ENCODE measurements at regions not wholly inside any gene's neighbourhood (a gene's known extent, or its start where the extent isn't known, plus 50 kb on each side); places are given as distances from the start of the nearest gene placed in this dataset.
"Not testable (repeated sequence)": the region's sequence is repeated elsewhere in the genome, so short reads cannot be mapped to it uniquely, and the experiment has no call there.

DNA sequence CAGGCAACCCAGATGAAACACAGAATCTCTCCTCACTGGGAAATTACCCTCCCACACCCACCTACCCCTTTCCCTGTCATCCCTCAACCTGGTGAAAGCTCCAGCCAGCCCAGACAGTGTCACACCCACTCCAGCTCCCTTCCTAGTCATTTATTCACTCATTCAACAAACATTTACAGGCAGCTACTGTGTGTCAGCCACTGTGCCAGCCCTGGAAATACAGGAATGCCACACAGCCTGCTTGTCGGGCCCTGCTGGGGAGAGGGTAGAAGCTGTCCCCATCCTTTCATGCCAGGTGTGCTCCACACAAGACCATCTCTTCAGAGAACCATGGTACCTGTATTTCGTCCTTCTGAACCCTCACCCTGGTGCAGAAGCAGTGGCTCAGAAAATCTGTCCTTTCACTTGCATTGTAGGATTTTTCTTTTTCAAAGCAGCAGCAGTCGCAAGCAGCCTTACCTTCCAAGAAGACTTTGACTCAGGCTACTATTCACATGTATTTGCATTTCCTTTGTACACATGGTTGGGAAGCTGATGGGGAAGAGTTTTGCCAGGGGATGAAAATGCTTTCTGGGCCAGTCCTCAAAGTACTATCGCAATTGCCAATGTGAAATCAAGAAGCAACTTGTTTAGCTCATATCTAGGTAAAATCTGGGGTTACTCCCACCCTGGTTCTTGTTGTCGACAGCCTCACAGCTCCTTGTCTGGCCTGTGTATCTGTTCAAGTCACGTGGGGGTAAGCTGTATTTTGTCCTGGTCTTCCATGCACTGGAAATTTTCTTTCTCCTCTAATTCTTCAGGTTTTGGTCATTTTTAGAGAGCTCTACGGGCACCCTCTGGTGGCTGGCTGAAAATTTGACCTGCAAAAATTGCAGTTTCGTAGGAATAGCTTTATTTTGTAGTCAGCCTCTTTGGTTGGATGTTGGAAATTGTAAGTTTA lies 147.4 kb upstream of the EGLN3 start:
- peak; percentile 41 for DNase-seq (ENCODE audit: low read depth)

DNA sequence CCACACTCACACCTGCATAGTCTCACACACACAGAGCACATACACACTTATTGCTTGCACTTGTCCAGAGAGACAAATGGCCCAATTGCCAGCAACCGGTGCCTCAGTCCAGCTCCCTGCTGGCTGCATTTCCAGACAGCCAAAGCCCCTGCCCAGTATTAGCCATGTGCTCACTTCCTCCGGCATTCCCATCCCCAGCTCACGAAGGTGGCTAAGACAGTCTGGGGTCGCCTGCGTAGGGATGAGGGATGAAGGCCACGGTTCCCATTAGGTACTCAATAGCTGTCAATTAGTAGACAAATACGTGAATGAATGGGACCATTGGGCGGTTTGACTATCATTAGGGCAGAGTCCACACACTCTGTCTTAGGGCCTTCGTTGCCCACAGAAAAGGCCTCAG lies 146.8 kb upstream of the EGLN3 start:
- no peak for DNase-seq (ENCODE audit: low read depth)

DNA sequence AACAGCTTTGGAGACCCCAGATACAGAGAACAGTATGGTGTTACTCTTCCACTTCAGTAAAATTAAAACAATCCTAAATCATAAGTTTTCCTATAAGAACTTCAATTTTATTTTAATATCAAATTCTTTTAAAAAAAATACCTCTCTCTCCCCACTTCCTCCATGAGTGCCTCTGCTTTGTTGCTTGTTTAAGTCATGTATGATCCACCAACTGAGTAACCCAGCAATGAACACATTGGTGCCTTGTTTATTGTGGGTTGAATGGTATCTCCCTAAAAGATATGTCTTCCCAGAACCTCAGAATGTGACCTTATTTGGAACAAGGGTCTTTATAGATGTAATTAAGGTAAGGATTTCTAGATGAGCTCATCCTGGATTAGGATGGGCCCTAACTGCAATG lies 143.5 kb upstream of the EGLN3 start:
- no peak for DNase-seq (ENCODE audit: low read depth)

DNA sequence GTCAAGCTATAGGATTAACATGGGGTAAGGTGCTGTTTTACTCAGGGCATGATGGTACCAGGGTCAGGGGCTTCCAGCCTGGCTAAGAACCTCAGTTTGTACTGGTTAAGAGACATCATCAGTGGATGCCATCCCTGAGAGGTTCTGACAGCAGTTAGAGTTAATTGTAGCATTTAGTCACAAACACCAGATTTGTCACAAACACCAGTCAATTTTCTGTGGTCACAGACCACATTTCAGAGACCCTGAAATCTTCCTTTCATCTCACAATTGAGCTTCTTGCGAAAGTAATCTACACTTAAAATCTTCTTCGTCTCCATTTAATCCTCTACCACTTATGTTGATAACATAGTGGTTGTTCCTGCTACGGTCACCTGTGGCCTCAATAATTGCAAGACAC lies 143.0 kb upstream of the EGLN3 start:
- DNase-seq (ENCODE audit: low read depth), result no peak

DNA sequence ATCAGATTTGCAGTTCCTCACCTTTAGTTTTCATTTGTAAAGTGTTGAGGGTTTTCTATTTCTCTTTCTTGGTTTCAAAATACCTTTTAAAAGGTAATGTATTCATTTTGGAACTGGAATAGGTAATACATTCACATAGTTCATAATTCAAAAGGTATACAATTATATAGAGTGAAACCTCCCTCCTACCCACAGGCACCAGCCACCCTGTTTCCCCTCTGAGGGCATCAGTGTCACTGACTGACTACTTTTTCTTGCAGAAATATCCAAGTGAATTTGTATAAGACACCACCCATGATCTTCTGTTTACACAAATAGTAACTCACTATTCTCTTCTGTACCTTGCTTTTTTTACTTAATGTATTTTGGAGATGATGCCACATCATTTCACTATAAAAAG lies 139.6 kb upstream of the EGLN3 start:
- DNase-seq (ENCODE audit: low read depth), result no peak

DNA sequence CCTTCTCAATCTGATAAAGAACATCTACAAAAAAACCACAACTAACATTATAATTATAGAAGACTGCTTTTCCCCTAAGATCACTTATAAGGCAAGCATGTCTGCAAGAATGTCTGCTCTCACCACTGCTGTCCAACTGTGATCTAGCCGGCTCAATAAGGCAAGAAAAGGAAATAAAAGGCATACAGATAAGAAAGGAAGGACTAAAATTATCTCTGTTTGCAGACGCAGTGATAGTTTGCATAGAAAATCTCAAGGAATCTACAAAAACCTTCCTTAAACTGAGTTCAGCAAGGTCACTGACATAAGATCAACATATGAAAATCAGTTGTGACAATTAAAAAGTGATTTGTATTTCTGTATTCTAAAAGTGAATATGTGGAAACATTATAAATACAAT lies 138.0 kb upstream of the EGLN3 start:
- DNase-seq (ENCODE audit: low read depth), result no peak

DNA sequence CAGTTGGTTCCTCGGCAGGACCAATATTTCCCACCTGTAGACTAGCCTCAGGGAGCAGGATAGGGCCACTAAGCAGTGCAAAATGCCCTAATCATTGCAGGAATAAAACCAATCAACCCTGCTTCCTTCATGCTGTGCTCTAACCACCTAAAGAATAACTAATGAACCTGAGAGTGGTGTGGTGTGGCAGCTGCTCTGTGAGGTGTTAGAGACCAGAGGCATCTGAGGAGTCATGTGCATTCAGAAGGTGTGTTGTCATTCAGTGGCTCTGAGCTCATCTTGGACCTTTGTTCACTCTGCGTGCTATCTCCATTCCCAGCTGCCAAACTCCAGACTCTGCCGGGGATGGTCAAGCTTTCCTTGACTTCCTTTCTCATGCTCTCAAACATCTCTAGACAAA lies 136.7 kb upstream of the EGLN3 start:
- no peak for DNase-seq (ENCODE audit: low read depth)

DNA sequence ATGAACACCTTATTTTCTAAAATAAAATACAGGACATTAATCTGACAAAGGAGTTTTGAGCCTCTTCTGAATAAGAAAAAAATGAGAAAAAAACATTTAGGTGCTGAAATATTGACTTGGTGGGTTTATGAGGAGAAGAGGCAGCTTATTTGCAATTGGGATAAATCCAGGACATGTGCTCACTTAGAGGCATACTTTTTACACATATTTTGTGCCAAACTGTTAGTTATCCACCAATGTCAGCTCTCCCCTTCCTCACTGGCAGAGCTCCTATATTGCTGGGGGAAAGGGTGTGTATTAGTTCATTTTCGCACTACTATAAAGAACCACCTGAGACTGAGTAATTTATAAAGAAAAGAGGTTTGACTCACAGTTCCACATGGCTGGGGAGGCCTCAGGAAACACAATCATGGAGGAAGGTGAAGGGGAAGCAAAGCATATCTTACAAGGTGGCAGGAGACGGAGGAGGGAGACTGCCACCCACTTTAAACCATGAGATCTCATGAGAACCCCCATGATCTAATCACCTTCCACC lies 135.4 kb upstream of the EGLN3 start:
- no peak for DNase-seq (ENCODE audit: low read depth)

DNA sequence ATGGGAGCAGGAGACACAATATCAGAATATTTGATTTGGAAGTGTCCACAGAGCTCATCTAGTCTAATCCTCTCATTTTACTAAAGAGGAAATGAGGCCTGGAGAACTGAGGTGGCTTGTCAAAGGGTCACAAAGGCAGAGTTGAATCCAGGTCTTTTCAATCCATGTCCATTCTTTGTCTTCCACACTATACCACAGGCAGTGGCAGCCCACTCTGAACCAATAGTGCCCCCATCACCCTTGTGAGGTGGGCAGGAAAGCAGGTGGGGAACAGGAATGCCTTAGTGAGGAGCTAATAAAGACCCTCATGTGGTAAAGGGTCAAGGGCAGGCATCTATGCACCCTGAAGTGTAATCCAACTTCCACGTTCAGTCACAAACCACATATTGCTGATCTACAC lies 134.8 kb upstream of the EGLN3 start:
- DNase-seq (ENCODE audit: low read depth), result no peak

DNA sequence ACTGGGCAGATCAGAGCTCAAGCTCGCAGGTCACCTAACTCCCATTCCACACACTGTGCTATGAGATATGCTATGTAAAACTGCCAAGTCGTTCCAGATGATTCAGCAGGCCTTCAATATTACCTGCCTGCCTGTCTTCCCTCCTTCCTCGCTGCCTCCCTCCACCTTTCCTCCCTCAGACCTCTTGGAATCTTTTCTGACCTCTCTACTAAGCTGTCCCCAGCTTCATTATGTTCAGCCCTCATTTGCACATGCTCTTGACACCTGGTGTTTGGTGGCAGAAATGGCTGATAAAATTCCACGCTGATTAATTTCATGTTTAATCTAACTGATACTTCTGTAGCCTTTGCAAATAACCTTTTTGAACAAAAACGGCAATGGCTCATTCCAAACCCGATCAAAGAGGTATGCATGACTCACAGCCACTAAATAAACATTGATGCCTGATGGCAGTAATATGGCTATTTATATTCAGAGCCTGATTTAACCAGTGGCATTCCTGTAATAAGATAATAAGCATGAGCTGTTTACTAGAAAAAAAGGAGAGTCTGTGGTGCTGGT lies 130.8 kb upstream of the EGLN3 start:
- no peak for DNase-seq (ENCODE audit: low read depth)

DNA sequence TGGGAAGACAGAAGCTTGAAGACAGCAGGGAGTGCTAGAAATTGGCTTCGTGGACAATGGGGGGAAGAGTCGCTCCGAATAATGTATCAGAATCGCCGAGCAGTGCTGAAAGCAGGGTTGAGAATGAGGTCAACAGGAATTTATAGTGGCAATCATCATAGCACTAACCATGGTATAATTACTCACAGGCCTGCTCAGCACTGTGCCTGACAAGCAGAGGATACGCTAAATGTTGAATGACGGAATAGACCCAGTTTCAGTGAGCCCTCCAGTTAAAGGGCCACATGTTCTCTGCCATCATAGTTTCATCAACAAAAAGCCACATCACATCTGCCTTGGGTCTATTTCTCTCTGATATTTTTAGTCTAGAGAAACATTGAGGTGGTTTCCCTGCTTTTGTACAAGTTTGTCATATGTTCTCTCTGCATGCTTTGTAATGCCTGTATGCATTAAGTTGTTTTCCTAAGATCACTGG lies 130.3 kb upstream of the EGLN3 start:
- DNase-seq (ENCODE audit: low read depth), result no peak

DNA sequence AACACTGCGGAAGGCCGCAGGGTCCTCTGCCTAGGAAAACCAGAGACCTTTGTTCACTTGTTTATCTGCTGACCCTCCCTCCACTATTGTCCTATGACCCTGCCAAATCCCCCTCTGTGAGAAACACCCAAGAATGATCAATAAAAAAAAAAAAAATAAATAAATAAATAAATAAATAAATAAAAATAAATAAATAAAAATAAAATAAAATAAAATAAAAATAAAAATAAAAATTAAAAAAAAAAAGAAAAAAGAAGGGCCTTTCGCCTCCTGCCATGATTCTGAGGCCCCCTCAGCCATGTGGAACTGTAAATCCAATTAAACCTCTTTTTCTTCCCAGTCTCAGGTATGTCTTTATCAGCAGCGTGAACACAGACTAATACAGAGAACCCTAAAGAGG lies 128.8 kb upstream of the EGLN3 start:
- DNase-seq (ENCODE audit: low read depth), result not testable (repeated sequence)

DNA sequence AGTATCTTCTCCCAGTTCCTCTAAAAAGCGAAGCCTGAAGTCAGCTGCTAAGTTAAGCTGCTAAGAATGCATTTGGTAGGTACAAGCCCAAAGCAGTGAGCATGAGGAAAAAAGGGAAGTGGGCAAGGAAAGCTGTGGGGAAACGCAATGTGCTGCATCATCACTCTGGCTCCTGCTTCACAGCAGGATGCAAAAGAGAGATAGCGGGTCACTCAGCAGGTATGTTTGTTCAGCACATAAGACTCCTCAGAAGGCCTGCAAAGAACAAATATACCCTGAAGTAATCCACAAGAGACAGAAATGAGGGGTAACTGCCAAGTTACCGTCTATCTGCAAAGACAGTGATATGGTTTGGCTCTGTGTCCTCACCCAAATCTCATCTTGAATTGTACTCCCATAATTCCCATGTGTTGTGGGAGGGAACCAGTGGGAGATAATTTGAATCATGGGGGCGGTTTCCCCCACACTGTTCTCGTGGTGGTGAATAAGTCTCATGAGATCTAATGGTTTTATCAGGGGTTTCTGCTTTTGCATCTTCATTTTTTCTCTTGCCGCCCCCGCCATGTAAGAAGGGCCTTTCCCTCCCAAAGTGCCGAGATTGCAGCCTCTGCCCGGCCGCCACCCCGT lies 127.4 kb upstream of the EGLN3 start:
- DNase-seq (ENCODE audit: low read depth), result no peak

DNA sequence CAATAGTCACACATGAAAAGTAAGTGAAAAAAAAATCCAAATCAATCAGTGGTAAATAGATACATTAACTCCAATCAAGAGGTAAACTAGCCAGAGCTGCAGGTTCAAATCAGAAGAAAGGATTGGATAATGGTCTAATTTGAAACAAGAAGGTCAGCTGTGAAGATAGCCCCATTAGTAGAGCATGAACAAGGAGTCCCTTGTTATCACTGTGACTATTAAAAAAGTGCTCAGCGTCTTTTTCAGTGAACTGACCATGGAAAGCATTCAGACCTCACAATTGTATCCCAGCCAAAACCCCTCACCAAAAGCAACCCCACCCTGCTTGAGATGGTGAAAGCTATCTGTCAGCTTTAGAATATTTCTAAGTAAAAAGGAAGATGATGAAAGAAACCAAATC lies 125.0 kb upstream of the EGLN3 start:
- DNase-seq (ENCODE audit: low read depth), result no peak

DNA sequence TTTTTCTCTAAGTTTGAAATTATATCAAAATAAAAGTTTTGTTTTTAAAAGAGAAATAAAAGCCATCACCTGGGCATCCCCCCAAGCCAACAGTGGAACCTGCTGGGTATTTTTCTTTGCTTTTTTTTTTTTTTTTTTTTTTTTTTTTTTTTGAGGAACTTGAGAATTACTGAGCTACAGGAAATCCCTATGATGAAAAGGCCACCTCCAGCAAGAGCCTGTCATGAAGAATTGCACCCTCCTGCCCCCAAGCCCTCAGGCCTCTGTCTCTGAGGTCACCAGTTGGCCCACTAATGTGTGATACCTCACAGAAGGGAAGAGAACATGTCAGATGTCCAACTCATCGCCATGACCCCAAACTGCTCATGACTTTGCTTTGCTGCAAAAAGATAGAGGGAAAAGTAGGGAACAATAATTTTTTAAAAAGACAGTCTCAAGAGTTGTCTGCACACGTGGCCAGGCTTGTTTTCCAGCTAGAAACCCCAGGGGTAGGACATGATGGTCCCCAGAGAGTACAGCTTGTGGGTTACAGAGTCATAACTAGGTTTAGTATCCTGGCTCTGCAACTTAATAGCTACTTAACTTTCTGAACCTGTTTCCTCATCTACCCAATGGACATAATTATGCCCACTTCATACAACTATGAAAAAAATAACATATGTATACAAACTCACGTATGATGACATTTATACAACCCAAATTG lies 124.3 kb upstream of the EGLN3 start:
- no peak for DNase-seq (ENCODE audit: low read depth)

DNA sequence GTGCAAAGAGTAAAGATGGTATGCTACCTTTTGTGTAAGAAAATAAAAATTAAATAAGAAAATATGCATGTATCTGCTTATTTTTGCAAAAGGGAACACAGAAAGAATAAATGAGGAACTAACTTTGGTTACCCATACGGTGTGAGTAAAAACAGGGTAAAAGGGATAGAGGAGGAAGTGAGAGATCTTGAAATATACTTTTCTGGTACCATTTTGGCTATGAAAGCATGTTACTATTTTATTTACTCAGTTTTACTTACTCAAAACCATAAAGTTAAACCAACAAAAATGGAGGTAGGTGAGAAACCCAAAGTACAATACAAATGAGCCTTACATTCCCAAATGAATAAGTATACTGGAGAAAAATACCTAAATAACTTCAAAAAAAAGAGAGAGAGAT lies 122.0 kb upstream of the EGLN3 start:
- DNase-seq (ENCODE audit: low read depth), result no peak

DNA sequence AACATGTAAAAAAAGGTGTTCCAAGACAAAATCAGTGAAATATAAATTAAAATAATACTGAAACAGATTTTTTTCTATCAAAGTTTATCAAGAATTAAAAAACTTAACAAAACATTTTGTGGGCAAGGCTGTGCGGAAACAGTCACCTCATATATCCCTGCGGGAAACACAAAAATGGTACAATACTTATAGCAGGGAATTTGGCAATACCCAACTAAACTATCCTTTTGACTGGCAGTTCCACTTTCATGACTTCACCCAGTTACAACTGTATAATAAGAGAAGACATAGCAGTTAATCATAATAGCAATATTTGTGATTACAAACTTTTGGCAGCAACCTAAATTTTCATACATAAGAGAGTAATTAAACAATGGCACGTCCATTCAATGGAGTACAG lies 121.5 kb upstream of the EGLN3 start:
- no peak for DNase-seq (ENCODE audit: low read depth)

DNA sequence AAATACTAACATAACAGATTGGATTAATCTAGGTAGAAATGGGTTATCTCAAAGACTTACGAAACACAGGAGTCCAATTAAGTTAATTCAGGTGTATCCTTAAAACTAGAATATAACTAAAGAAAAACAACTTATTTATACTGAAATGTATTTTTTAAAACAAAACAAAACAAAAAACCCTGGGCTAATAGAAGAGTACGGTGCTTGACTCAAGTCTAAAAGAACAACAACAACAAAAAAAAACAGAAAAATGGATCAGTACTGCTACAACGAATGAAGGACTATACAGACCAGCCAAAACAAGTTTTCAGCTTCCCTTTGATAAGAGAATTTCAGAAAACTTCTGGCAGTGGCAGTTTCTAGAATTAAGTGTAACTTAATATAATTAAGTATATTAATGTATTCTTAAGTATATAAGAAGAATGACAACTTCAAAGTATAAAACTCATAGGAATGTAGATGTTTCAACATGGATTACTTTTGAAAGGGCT lies 120.1 kb upstream of the EGLN3 start:
- no peak for DNase-seq (ENCODE audit: low read depth)

DNA sequence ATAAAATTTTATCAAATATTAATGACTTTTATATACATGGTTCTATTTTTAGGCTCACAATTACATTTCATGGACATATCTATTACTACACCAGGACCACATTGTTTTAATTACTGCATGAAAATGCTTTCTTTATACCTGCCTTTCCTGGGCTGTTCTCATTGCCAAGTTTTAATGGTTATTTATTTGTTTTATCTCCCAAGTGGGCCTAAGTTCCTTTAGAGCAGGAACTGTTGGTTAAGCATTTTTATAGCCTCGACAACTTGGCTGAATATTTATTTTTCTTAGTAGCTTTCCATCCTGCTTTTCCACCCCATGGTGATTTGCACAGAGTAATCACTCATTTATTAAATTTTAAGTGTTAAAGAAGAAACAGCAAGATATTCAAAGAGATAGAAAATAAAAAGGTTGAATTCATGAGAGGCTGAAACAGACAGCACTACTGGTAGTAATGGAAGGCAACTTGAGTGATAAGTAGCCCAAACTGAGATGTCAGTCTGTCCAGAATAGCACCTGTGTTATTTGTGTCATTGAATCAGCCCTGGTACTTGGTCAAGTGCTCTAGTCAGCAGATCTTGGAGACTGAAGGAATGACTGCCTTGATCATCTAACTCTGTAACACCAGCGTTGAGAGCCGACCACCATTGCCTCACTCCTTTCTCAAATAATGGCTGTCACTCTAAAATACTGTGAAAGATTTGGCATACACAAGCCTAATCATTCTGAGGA lies 119.1 kb upstream of the EGLN3 start:
- no peak for DNase-seq (ENCODE audit: low read depth)

DNA sequence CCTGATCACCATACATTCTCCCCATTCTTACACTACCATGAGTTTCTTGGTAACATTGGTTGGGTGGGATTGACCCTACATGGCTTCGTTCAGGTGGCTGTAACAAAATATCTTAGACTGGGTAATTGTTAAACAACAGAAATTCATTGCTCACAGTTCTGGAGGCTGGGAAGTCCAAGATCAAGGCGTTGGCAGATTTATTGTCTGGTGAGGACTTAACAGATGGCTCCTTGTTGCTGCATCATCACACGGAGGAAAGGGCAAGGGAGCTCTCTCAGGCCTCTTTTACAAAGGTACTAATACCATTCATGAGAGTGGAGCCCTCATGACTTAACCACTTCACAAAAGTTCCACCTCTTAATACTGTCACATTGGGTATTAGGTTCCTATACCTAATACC lies 116.7 kb upstream of the EGLN3 start:
- no peak for DNase-seq (ENCODE audit: low read depth)

DNA sequence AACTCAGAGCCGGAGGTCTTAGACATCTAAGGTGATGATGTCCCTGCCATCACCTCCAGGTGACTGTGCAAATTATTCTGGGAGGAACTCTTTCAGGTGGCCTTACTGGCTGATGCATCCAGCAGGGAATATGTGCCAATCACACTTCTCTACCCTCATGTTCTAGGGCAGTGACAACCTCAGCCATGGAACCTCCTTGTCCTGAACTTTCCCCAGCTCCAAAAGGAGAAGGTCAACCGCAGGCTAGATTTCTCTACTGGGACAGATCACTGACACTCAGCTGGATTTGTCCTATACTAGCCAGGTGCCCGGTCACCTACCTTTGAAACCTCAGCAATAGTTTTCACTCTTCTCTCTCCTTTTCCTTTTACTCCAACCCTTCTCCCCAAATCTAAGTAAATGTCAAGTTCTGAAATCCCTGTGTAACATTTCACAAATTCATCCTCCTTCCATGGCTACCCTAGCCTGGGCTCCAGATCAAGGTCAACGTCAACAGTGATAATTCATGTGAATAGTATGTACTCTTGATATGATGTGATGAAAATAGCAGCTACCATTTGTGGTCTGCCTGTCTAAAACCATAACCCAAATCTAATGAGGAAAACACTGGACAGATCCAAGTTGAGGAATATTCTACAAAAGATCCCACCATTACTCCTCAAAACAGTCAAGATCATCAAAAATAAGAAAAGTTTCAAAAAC lies 115.0 kb upstream of the EGLN3 start:
- no peak for DNase-seq (ENCODE audit: low read depth)

Measured in forelimb muscle (tissue), 1 donor.